Thoracic aorta (tissue), 2 donors: ENCODE measurements at regions not wholly inside any gene's neighbourhood (a gene's known extent, or its start where the extent isn't known, plus 50 kb on each side); places are given as distances from the start of the nearest gene placed in this dataset.
"Not testable (repeated sequence)": the region's sequence is repeated elsewhere in the genome, so short reads cannot be mapped to it uniquely, and the experiment has no call there.

Experiments
- ATAC-seq: fragments of 150-250 bp; one replicate; pipeline ENCODE4 v1.8.0; 2017; ENCODE audit warnings: low read depth; ENCODE audit not compliant: insufficient number of reproducible peaks, low FRiP score
- DNase-seq: peaks from one replicate; pipeline ENCODE4 v3.0.0-alpha.2; 2020; ENCODE audit warnings: low spot score
- H3K27ac ChIP-seq, 2 donors: fragments of 200-600 bp; sonication (generic); 1 replicate in 1 of 2; 2 replicates in 1 of 2; pipeline ENCODE4 v1.5.1; 2016; ENCODE audit warnings: mild to moderate bottlenecking in 2 of 2, moderate library complexity in 2 of 2
- H3K27me3 ChIP-seq: fragments of 200-600 bp; sonication (generic); replicated peaks from 2 replicates; pipeline ENCODE4 v1.6.0; 2016; ENCODE audit warnings: mild to moderate bottlenecking; ENCODE audit not compliant: insufficient read depth
- H3K36me3 ChIP-seq: fragments of 200-600 bp; sonication (generic); one replicate; pipeline ENCODE4 v1.5.1; 2016
- H3K4me1 ChIP-seq, 2 donors: fragments of 200-600 bp; sonication (generic); 1 replicate in 1 of 2; 2 replicates in 1 of 2; pipeline versions ENCODE4 v1.5.1 to v1.6.0; 2016; ENCODE audit warnings: low read depth in 2 of 2, mild to moderate bottlenecking in 1 of 2; ENCODE audit not compliant: control insufficient read depth in 1 of 2
- H3K4me3 ChIP-seq: fragments of 200-600 bp; sonication (generic); 2 replicates; pipeline ENCODE4 v1.5.1; 2016; ENCODE audit warnings: mild to moderate bottlenecking
- H3K9me3 ChIP-seq: fragments of 200-600 bp; sonication (generic); 2 replicates; pipeline ENCODE4 v1.5.1; 2016
- TF ChIP-seq, protein P1 (sequence below): fragments of 200-600 bp; sonication (generic); IDR thresholded peaks from one replicate; pipeline ENCODE4 v1.5.1; 2019; ENCODE audit warnings: antibody characterized with exemption

DNA sequence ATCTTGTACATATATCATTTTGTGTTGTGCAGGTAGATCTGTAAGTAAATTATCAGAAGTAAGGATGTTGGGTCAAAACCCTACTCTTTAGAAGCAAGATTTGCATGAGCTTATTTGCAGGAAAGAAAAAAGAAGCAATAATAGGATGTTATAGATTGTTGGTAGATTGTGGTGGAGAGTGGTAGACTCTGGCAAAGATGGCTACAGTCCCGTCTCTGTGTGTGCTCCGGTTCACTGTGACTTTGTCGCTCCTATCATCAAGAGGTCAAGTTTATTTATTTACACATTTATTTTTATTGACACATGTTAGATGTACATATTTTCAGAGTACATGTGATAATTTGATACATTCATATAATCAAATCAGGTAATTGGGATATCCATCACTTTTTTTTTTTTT is 81.0 kb upstream of the NDUFV2 start:
- peaks cover 9 to 17% of the 10 kb centered on the region in 2 donors for H3K4me1 ChIP-seq
- H3K9me3 ChIP-seq = no peaks in the 10 kb centered on the region
- no peak overlapping the region for H3K4me3 ChIP-seq
- H3K27ac ChIP-seq = no peak overlapping the region
- TF ChIP-seq, protein P1, sequence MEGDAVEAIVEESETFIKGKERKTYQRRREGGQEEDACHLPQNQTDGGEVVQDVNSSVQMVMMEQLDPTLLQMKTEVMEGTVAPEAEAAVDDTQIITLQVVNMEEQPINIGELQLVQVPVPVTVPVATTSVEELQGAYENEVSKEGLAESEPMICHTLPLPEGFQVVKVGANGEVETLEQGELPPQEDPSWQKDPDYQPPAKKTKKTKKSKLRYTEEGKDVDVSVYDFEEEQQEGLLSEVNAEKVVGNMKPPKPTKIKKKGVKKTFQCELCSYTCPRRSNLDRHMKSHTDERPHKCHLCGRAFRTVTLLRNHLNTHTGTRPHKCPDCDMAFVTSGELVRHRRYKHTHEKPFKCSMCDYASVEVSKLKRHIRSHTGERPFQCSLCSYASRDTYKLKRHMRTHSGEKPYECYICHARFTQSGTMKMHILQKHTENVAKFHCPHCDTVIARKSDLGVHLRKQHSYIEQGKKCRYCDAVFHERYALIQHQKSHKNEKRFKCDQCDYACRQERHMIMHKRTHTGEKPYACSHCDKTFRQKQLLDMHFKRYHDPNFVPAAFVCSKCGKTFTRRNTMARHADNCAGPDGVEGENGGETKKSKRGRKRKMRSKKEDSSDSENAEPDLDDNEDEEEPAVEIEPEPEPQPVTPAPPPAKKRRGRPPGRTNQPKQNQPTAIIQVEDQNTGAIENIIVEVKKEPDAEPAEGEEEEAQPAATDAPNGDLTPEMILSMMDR = no peak
- no peak for ATAC-seq
- H3K36me3 ChIP-seq = no peaks in the 10 kb centered on the region
- no peak for DNase-seq
- H3K27me3 ChIP-seq = no peaks in the 10 kb centered on the region

DNA sequence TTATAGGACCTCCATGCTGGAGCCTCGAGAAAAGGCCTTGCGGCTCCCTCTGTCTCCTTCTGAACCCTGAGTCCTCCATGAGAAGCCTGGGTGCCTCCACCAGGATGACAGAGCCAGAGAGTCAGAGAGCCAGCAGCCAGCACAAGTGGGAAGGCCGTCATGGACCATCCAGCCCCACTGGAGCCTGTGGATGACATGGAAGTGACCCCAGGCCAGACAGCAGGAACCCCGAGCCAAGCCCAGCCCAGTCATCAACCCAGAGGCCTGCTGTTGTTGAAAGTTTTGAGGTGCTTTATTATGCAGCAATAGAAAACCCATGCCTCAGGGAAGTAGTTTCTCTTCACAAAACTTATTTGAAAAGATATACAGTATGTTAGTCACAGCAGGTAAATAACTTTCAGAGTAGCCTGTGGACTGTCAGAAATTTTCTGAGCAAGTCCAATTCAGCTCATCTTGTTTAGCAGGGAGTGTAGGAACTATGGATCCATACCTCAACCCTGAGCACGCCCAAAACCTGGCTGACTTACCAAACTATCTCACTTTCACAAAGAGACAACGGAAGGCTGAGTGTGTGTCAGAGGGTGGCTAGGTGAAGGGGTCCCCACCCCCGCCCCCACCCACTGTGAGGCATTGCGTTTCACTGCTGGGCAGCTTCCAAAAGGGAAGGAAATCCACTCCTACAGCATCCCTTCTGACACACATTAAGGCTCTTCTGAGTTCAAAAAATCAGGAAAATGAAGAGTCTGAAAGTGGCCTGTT is 79.9 kb upstream of the NDUFV2 start:
- Histone ChIP-seq H3K9me3 (no peaks in the 10 kb centered on the region), H3K4me3 (no peak overlapping the region), H3K4me1 (peaks cover 4 to 7% of the 10 kb centered on the region in 2 donors), H3K27ac (no peak overlapping the region), H3K36me3 (no peaks in the 10 kb centered on the region), H3K27me3 (no peaks in the 10 kb centered on the region)
- DNase-seq (no peak), ATAC-seq (no peak)
- TF ChIP-seq, protein P1 = no peak

DNA sequence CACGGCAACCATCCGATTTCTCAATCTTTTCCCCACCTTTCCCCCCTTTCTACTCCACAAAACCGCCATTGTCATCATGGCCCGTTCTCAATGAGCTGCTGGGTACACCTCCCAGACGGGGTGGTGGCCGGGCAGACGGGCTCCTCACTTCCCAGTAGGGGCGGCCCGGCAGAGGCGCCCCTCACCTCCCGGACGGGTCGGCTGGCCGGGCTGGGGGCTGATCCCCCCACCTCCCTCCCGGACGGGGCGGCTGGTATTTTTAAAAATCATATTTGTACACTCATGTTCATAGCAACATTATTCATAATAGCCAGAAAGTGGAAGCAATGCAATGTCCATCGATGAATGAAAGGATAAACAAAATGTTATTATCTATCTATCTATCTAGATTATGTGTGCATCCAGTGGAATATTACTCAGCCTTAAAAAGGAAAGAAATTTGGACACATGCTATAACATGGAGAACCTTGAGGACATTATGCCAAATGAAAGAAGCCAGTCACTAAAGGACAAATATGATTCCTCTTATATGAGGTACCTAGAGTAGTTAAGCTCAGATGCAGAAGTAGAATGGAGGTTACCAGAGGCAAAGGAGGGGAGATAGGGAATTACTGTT is 78.4 kb upstream of the NDUFV2 start:
- H3K4me3 ChIP-seq, H3K27me3 ChIP-seq, ATAC-seq, H3K36me3 ChIP-seq, H3K4me1 ChIP-seq, H3K9me3 ChIP-seq, DNase-seq, H3K27ac ChIP-seq: not testable (repeated sequence)

DNA sequence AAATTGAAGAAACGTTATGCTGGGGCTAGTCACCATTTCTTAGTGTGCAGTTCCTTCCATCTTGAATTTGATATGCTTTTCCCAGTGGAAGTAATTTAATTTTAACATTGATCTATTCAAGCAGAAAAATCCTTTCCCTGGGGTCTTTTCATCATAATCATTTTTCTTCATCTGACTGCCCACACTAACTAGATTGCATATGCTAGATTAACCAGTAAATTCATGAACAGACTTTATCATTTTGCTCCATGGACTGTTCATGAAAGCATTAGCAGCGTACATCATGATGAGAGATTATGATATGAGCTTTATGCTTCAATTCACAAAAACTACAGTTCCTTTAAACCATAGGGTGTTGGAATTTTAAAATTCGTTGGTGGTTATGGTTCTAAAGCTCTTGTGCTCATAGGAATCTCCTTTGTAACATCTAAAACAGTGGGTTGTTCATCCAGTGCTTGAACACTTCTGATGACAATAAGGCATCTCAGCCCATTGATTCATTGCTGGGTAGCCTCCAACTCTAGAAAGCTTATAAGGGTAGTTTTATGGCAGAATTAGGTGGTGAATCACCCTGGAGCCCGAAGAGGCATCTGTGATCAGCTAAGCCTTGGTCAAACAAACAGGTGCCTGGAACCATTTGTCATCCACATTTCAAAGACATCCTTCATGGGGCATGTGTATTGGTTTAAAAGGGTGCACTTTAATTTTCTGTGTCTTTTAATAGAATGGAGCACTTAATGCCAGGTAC is 77.2 kb upstream of the NDUFV2 start:
- no peak for ATAC-seq
- Histone ChIP-seq H3K9me3 (no peaks in the 10 kb centered on the region), H3K4me3 (no peak overlapping the region), H3K27ac (no peak overlapping the region), H3K4me1 (no peaks in the 10 kb centered on the region), H3K27me3 (no peaks in the 10 kb centered on the region), H3K36me3 (no peaks in the 10 kb centered on the region)
- TF ChIP-seq, protein P1 = no peak
- no peak for DNase-seq

DNA sequence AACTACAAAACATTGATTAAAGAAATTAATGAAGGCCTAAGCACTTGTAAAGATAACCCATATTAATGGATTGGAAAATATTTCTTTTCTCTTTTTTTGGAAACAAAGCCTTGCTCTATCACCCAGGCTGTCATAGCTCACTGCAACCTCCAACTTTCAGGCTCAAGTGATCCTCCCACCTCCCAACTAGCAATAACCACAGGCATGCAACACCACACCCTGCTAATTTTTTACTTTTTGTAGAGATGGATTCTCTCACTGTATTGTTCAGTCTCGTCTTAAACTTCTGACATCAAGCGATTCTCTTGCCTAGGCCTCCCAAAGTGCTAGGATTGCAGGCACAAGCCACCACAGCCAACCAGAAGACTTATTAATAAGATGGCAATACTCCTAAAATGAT is 73.4 kb upstream of the NDUFV2 start:
- Histone ChIP-seq H3K27ac (no peak overlapping the region), H3K4me1 (no peaks in the 10 kb centered on the region), H3K27me3 (no peaks in the 10 kb centered on the region), H3K9me3 (no peaks in the 10 kb centered on the region), H3K4me3 (no peak overlapping the region), H3K36me3 (no peaks in the 10 kb centered on the region)
- TF ChIP-seq, protein P1 = no peak
- DNase-seq (no peak), ATAC-seq (no peak)
